ENCODE measurements at regions not wholly inside any gene's neighbourhood (a gene's known extent, or its start where the extent isn't known, plus 50 kb on each side); places are given as distances from the start of the nearest gene placed in this dataset.

GRCh38 chr7:1340031-1340430 is 107.4 kb downstream of the UNCX start:
- TF ChIP-seq IRF2 (CRISPR knock-in tag; IDR thresholded peaks at IDR 0.05; ENCODE audit: borderline replicate concordance, low read depth), result no peak
- TF ChIP-seq CTCF (IDR thresholded peaks at IDR 0.05), result no peak
- TF ChIP-seq GRHL2 (CRISPR knock-in tag; IDR thresholded peaks at IDR 0.05; ENCODE audit: insufficient replicate concordance, severe bottlenecking), result no peak
- TF ChIP-seq FOXJ3 (CRISPR knock-in tag; IDR thresholded peaks at IDR 0.05; ENCODE audit: borderline replicate concordance), result no peak
- TF ChIP-seq ZBTB21 (CRISPR knock-in tag; IDR thresholded peaks at IDR 0.05; ENCODE audit: borderline replicate concordance), result no peak
- no peak for TF ChIP-seq NFE2L1 (CRISPR knock-in tag; IDR thresholded peaks at IDR 0.05)
- no peak for TF ChIP-seq NR2C2 (CRISPR knock-in tag; IDR thresholded peaks at IDR 0.05)
- no peak for TF ChIP-seq AFF4 (CRISPR knock-in tag; IDR thresholded peaks at IDR 0.05; ENCODE audit: borderline replicate concordance)
- TF ChIP-seq E2F5 (CRISPR knock-in tag; IDR thresholded peaks at IDR 0.05), result no peak
- TF ChIP-seq ZNF512 (CRISPR knock-in tag; IDR thresholded peaks at IDR 0.05; ENCODE audit: borderline replicate concordance), result no peak

Data from WTC11 (cell line).